NCI-H748 (cell line): ENCODE measurements at regions not wholly inside any gene's neighbourhood (a gene's known extent, or its start where the extent isn't known, plus 50 kb on each side); places are given as distances from the start of the nearest gene placed in this dataset.
"Not testable (repeated sequence)": the region's sequence is repeated elsewhere in the genome, so short reads cannot be mapped to it uniquely, and the experiment has no call there.

Source experiments
- DNase-seq: peaks from one replicate; lab custom pipeline; 2025; ENCODE audit not compliant: unreplicated experiment; lab: John Stamatoyannopoulos, UW

DNA sequence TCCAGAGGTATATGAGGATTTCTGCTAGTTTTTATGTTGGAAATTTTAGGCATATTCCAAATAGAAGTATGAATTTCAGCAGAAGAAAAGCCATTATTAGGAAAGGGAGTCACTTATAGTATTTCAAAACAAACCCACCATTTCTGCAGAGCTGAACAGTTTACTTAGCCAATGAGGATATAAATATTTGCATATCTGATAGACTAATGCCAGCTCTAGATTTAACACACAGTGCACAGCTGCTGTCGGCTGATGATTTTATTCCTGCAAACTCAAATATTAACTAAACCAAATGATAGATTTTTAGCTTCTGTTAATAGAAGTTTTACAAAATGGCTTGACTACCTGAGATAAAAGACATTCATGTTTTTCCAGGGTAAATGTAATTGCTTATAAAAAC lies 375.8 kb upstream of the FANCL start:
- DNase-seq = peak; percentile 2

DNA sequence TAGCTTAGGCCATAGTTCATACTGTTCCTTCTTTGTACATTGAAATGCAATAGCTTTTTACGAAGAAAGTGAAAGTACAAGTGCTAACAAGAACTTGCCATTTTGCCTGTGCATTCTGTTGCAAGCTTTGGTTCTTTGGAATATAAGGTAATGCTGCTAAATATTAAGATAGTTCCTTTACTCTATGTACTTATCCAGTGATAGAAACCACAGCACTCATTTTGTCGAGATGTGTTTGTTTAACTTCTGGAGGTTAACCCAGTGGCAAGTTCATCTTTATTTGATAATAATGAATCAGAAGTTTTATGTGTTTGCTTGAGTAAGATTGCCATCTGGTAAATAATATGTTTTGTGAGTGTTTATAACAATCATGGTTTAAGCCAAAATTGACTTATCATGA lies 373.1 kb upstream of the FANCL start:
- peak; percentile 58 for DNase-seq

- DNase-seq = no peak
Measured at GRCh38 chr2:58612973-58613372, 371.8 kb upstream of the FANCL start.

GRCh38 chr2:58609326-58609725 lies 368.2 kb upstream of the FANCL start:
- no peak for DNase-seq

GRCh38 chr2:58608146-58608545 lies 367.0 kb upstream of the FANCL start:
- no peak for DNase-seq

GRCh38 chr2:58607448-58607847 lies 366.3 kb upstream of the FANCL start:
- DNase-seq = no peak

GRCh38 chr2:58606799-58607198 lies 365.7 kb upstream of the FANCL start:
- no peak for DNase-seq

GRCh38 chr2:58604096-58604495 lies 363.0 kb upstream of the FANCL start:
- DNase-seq = no peak

- no peak for DNase-seq
Measured at GRCh38 chr2:58601017-58601416, 359.9 kb upstream of the FANCL start.

DNA sequence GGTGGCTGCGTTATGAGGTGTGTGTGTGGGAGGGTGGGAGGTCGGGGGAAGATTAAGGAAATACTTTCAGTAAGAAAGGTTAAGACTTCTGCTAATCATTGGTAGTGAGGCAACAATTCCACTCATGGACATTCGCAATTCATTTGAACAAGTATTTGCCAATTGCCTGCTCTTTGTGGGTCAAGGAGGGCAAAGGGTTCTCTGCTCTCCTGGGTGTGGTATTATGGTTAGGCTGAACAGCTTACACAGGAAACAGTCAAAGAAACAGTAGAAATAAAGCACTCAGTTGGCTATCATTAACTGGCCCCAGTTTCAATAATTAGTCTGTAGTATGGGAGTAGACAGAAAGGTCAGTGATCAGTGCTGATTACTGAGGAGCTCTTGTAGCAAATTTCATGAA lies 357.0 kb upstream of the FANCL start:
- DNase-seq = no peak

- no peak for DNase-seq
Measured at GRCh38 chr2:58595714-58596113, 354.6 kb upstream of the FANCL start.

- DNase-seq = no peak
Measured at GRCh38 chr2:58594762-58595161, 353.6 kb upstream of the FANCL start.

DNA sequence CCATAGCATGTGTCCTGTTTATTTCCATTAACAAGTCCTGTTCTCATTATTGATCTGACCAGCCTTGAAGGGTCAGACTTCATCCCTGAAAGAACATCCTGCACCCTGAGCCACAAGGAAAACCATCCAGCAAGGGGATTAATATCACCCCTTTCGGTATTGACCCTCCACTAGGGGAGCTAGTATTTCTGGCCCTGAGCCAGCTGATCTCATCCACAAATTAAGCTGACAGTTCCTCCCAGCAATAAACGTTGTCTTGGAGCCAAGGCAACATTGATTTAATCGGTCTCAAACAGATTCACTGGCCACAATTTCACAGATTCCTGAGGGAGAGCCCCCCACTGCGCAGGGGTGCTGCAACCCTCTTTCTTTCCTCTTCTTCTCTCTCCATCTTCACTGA lies 353.1 kb upstream of the FANCL start:
- peak; percentile 81 for DNase-seq

DNA sequence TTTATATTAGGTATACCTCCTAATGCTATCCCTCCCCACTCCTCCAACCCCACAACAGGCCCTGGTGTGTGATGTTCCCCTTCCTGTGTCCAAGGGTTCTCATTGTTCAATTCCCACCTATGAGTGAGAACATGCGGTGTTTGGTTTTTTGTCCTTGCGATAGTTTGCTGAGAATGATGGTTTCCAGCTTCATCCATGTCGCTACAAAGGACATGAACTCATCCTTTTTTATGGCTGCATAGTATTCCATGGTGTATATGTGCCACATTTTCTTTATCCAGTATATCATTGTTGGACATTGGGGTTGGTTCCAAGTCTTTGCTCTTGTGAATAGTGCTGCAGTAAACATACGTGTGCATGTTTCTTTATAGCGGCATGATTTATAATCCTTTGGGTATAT lies 345.1 kb upstream of the FANCL start:
- not testable (repeated sequence) for DNase-seq

GRCh38 chr2:58585233-58585632 lies 344.1 kb upstream of the FANCL start:
- no peak for DNase-seq

DNA sequence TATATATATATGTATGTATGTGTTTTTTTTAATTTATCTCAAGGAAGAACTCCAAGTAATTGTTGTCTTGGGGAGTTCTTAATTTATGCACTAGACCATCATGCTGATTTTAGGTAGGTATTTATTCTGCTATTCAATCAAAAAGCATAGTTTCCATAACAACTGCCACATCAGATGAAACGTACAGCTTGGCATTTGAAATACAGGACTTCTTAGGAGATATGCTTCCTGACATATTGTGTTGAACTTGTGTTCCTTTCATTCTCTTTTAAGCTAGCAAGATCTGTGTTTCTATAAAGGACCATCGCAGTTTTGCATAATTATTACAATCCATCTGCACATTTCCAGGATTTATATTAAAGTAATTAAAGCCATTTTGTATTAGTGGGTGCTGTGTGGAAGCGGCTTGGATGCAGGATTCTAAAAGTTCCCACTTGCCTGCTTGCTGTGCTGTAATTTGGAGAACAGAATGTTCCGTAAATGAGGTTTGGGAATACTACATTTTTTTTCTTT lies 343.5 kb upstream of the FANCL start:
- no peak for DNase-seq

DNA sequence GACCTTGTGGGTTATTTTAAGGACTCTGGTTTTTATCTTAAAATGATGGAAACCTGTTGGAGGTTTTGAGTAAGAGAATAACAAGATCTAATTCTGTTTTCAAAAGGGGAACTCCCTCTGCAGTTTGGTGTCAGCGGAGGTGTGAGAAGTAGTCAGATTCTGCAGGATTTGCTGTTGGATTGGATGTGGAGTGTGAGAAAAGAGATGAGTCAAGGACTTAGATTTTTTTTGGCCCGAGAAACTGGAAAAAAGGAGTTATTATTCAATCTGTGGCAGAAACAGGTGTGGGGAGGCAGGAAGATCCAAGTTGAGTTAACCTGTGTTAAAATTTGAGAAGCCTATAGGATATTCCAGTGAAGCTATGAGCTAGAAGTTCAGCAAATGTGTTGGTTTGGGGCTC lies 337.2 kb upstream of the FANCL start:
- DNase-seq = no peak

DNA sequence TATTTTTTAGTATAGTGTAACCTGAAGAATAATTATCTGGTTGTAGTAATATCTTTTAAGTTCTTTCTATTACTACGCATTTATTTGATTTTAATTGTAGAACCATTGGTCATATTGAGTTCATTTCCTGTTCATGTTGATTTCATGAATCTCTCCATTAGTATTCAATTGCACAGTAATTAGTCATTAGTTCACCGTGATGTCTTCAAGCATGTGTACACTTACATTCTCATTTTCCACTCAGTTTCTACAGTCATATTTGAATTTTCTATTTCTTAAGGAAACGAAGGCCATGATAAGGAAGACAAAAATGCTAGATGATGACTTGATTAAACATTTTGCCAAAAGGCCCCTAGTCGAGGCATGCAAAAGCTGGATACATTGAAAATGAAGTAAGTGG lies 333.7 kb upstream of the FANCL start:
- no peak for DNase-seq

- DNase-seq = peak; percentile 95
Measured at GRCh38 chr2:58572731-58573130, 331.6 kb upstream of the FANCL start.

- peak; percentile 71 for DNase-seq
Measured at GRCh38 chr2:58571181-58571852, 330.2 kb upstream of the FANCL start.

DNA sequence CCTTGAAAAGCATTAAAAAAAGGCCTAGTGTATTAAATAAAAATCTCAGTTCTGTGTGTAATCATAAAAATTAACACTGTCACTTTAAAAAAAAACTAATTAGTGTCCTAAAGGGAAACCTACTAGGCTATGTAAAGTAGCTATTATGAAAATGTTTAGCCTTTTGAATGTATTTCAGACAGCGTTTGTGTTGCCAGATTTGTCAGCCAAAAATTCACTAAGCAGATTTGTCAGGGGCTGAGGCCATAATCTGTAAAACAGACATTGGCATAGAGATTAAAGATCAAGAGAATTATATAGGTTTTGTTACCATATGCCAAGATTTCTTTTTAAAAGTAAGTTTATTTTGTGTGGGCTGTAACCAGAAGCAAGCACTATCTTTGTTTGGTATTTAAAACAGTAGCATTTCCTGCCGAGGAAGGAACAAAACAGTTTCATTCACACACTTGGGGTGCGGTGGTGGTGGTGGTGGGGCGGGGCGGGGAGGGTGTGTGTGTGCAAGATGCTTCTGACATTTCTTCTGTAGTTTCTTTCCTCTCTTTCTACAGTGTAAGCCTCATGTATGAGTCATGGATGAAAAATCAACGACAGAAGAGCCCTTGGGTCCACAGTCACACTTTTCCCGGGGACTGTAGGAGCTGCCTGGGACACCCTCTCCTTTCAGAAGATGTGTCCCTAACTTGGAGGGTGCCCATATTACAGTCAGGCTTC lies 328.5 kb upstream of the FANCL start:
- DNase-seq = no peak

DNA sequence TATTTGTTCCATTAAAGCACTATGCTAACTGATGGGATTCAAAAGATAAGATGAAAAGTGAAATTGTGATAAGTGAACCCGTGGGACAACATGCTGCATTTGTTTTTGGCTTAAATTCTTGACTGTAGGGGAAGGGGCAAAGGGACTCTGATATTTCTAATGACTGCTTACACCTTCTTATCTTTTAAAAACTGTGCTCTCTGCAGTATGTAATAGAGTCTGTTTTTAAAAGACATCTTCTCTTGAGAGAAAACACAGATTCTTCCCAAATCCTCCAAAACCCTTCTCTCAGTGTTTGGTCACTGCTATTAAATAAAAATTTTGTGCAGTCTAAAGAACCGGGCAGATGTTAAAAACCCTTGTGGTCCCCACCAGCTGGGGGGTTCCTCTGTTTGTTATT lies 327.8 kb upstream of the FANCL start:
- DNase-seq = no peak

- no peak for DNase-seq
Measured at GRCh38 chr2:58562276-58562675, 321.2 kb upstream of the FANCL start.
